H1 (cell line): ENCODE measurements at regions not wholly inside any gene's neighbourhood (a gene's known extent, or its start where the extent isn't known, plus 50 kb on each side); places are given as distances from the start of the nearest gene placed in this dataset.

Experiments
- CHD2 ChIP-seq: IDR thresholded peaks from 2 replicates; pipeline ENCODE4 v1.6.1; 2012; ENCODE audit warnings: low read length, improper control_type of control experiment
- CTBP2 ChIP-seq: IDR thresholded peaks from 2 replicates; pipeline ENCODE4 v1.7.0; 2011; ENCODE audit warnings: borderline replicate concordance, mild to moderate bottlenecking, moderate library complexity, mixed read lengths, low read length; ENCODE audit not compliant: insufficient read depth, insufficient read length
- GABPA ChIP-seq: IDR thresholded peaks from 2 replicates; pipeline ENCODE4 v1.6.1; 2011; ENCODE audit warnings: mild to moderate bottlenecking, low read length, moderate library complexity, borderline replicate concordance; ENCODE audit not compliant: insufficient read depth
- RFX5 ChIP-seq: IDR thresholded peaks from 2 replicates; pipeline ENCODE4 v1.6.1; 2011; ENCODE audit warnings: low read depth, low read length, improper control_type of control experiment, borderline replicate concordance

DNA sequence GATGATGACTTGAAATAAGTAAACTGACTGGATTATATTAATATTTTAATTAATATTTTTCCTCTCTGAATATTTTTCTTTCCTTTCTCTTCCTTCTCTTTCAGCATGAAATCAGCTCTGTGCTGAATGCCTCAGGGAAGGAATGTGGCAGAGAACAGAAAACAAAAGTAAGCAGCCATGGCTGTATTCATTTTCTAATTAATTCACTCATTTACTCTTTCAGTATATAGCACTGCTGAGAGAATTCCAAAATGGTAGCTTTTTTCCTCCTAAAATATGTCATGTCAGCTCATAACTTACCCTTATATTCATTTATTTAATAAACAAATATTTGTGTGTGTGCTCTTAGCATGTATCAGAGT, 522.5 kb downstream of the PTPRC start (continued):
- TF ChIP-seq CTBP2: no peak
- TF ChIP-seq CHD2: no peak
- no peak for TF ChIP-seq RFX5
- no peak for TF ChIP-seq GABPA
- TF ChIP-seq, all 59 proteins: peak for 0
